Thyroid gland (tissue), 4 donors: ENCODE measurements at regions not wholly inside any gene's neighbourhood (a gene's known extent, or its start where the extent isn't known, plus 50 kb on each side); places are given as distances from the start of the nearest gene placed in this dataset.

Experiments used
- CTCF ChIP-seq, 6 experiments: fragments of 200-600 bp in 3 of 6; fragments of 450-650 bp in 3 of 6; sonication (generic) in 3 of 6; IDR thresholded peaks; one replicate each; pipeline ENCODE4 v1.5.1; 2016 to 2019; ENCODE audit warnings: antibody characterized with exemption in 6 of 6, mild to moderate bottlenecking in 2 of 6, inconsistent platforms in 1 of 6, moderate library complexity in 1 of 6
- POLR2A ChIP-seq, 2 donors: fragments of 450-650 bp; IDR thresholded peaks; one replicate each; pipeline ENCODE4 v1.6.1; 2017; ENCODE audit warnings: antibody characterized with exemption in 2 of 2, mild to moderate bottlenecking in 2 of 2, moderate library complexity in 1 of 2

GRCh38 chr5:40010436-40010835, 585.7 kb upstream of the DAB2 start:
- TF ChIP-seq CTCF (IDR thresholded peaks at IDR 0.05) = no peak
- no peak for TF ChIP-seq POLR2A (IDR thresholded peaks at IDR 0.05)
